ENCODE measurements at regions not wholly inside any gene's neighbourhood (a gene's known extent, or its start where the extent isn't known, plus 50 kb on each side); places are given as distances from the start of the nearest gene placed in this dataset.

- H3K36me3 Mint-ChIP-seq (ENCODE audit: insufficient read depth in 1 of 3, low read depth in 3 of 3), result no peaks in the 10 kb centered on the region
- Histone ChIP-seq H3K9ac (ENCODE audit: extremely low read depth, insufficient read length, low read length) (no peak overlapping the region), H3K9me3 (ENCODE audit: control insufficient read depth, low read depth, low read length) (no peaks in the 10 kb centered on the region)
Measured at GRCh38 chr14:71550367-71550766, 381.9 kb upstream of the RGS6 start.

More at GRCh38 chr14:71550367-71550766, 381.9 kb upstream of the RGS6 start:
- Mint-ChIP-seq H3K27ac (no peak overlapping the region; a peak in 1 of 7 replicates), H3K27me3 (ENCODE audit: low read depth) (no peaks in the 10 kb centered on the region), H3K9me3 (no peaks in the 10 kb centered on the region), H3K4me1 (peaks cover 3 to 6% of the 10 kb centered on the region in 2 experiments), H3K4me3 (no peak overlapping the region)
- Histone ChIP-seq H2AK5ac (ENCODE audit: insufficient read length, low read length) (no peak overlapping the region), H2BK12ac (ENCODE audit: insufficient read length, low read depth, low read length) (no peak overlapping the region), H3K27ac (ENCODE audit: insufficient read length, low read depth, low read length) (no peak overlapping the region), H3K23ac (ENCODE audit: insufficient read length, low read depth, low read length) (no peak overlapping the region), H2AFZ (ENCODE audit: low read length) (no peak overlapping the region), H4K20me1 (ENCODE audit: control insufficient read depth, insufficient read depth, insufficient read length) (no peaks in the 10 kb centered on the region), H4K8ac (replicated peaks; ENCODE audit: insufficient read length, low read depth, low read length) (no peak overlapping the region), H4K91ac (ENCODE audit: insufficient read length, low read depth, low read length) (no peak overlapping the region), H3K4me1 (ENCODE audit: insufficient read depth, low read length) (no peaks in the 10 kb centered on the region), H4K5ac (ENCODE audit: insufficient read length, low read depth, low read length) (no peak overlapping the region), H3K23me2 (ENCODE audit: insufficient read length, low read depth, low read length, poor library complexity, severe bottlenecking) (no peaks in the 10 kb centered on the region), H3K4ac (ENCODE audit: low read depth, low read length) (no peak overlapping the region), H3K27me3 (ENCODE audit: insufficient read depth, low read length) (no peaks in the 10 kb centered on the region), H3K56ac (ENCODE audit: insufficient read length, low read depth, low read length) (no peak overlapping the region), H3K18ac (ENCODE audit: insufficient read length, low read depth, low read length) (no peak overlapping the region), H2BK15ac (ENCODE audit: low read depth, low read length) (no peak overlapping the region), H2BK120ac (ENCODE audit: low read depth, low read length, poor library complexity, severe bottlenecking) (no peak overlapping the region), H2BK20ac (ENCODE audit: low read depth, low read length, poor library complexity, severe bottlenecking) (no peak overlapping the region), H3T11ph (ENCODE audit: low read length) (no peak overlapping the region), H3K79me2 (ENCODE audit: insufficient read depth, low read length) (no peaks in the 10 kb centered on the region), H2BK5ac (ENCODE audit: insufficient read length, low read length) (no peak overlapping the region), H3K79me1 (ENCODE audit: insufficient read depth, low read depth, low read length, poor library complexity, severe bottlenecking) (no peaks in the 10 kb centered on the region), H3K14ac (ENCODE audit: insufficient read depth, low read length) (no peak overlapping the region), H3K4me2 (ENCODE audit: insufficient read depth, insufficient read length, low read length) (no peak overlapping the region)
- DNase-seq, result no peak
- no peak for TF ChIP-seq CTCF (conservative IDR thresholded peaks at IDR 0.05)
- no CpG with 5 or more reads among the region's 2 CpGs for WGBS (ENCODE audit: extremely low coverage, insufficient read length, low lambda C conversion rate)
